ENCODE measurements at regions not wholly inside any gene's neighbourhood (a gene's known extent, or its start where the extent isn't known, plus 50 kb on each side); places are given as distances from the start of the nearest gene placed in this dataset.

GRCh38 chr3:178131801-178132200 lies 404.4 kb upstream of the KCNMB2 start:
- TF ChIP-seq EZH2 (IDR thresholded peaks at IDR 0.05; ENCODE audit: borderline replicate concordance, low read depth, low read length, poor library complexity, severe bottlenecking) (no peak), CTCF (conservative IDR thresholded peaks at IDR 0.05; ENCODE audit: low read depth, low read length) (no peak)

Measured in A673 (cell line).